NCI-H146 treated with DMSO at 0.1 percent for 48 hours (cell line): ENCODE measurements at regions not wholly inside any gene's neighbourhood (a gene's known extent, or its start where the extent isn't known, plus 50 kb on each side); places are given as distances from the start of the nearest gene placed in this dataset.
A peak's percentile ranks its signal among the peaks of the same experiment; 100 is the strongest.
"Not testable (repeated sequence)": the region's sequence is repeated elsewhere in the genome, so short reads cannot be mapped to it uniquely, and the experiment has no call there.

Experiments used
- DNase-seq: peaks from one replicate; lab custom pipeline; 2025; ENCODE audit not compliant: unreplicated experiment; lab: John Stamatoyannopoulos, UW

GRCh38 chr5:154626876-154627557 is 128.2 kb upstream of the LARP1 start:
- no peak for DNase-seq

- no peak for DNase-seq
These were observed 130.1 kb upstream of the LARP1 start for GRCh38 chr5:154625031-154625430.

GRCh38 chr5:154624341-154624740 is 130.8 kb upstream of the LARP1 start:
- DNase-seq: no peak

- no peak for DNase-seq
These were observed 134.8 kb upstream of the LARP1 start for GRCh38 chr5:154620411-154620810.

- DNase-seq: no peak
These were observed 136.5 kb upstream of the LARP1 start for GRCh38 chr5:154618696-154619095.

GRCh38 chr5:154614595-154614994 is 136.6 kb upstream of the HAND1 start:
- DNase-seq: no peak

GRCh38 chr5:154614125-154614524 is 136.1 kb upstream of the HAND1 start:
- DNase-seq: no peak

GRCh38 chr5:154612666-154613065 is 134.6 kb upstream of the HAND1 start:
- no peak for DNase-seq

- no peak for DNase-seq
These were observed 133.3 kb upstream of the HAND1 start for GRCh38 chr5:154611341-154611767.

- peak; percentile 25 for DNase-seq
These were observed 132.5 kb upstream of the HAND1 start for GRCh38 chr5:154610321-154611154.

GRCh38 chr5:154609251-154609650 is 131.2 kb upstream of the HAND1 start:
- no peak for DNase-seq

GRCh38 chr5:154608531-154609011 is 130.5 kb upstream of the HAND1 start:
- DNase-seq: no peak

GRCh38 chr5:154607746-154608145 is 129.7 kb upstream of the HAND1 start:
- DNase-seq: no peak

GRCh38 chr5:154606246-154606645 is 128.2 kb upstream of the HAND1 start:
- no peak for DNase-seq

GRCh38 chr5:154603953-154604679 is 126.1 kb upstream of the HAND1 start:
- no peak for DNase-seq

GRCh38 chr5:154603485-154603884 is 125.5 kb upstream of the HAND1 start:
- DNase-seq: no peak

GRCh38 chr5:154603011-154603410 is 125.0 kb upstream of the HAND1 start:
- DNase-seq: no peak

- no peak for DNase-seq
These were observed 123.0 kb upstream of the HAND1 start for GRCh38 chr5:154601014-154601413.

GRCh38 chr5:154598021-154598420 is 120.0 kb upstream of the HAND1 start:
- no peak for DNase-seq

- DNase-seq: not testable (repeated sequence)
These were observed 118.8 kb upstream of the HAND1 start for GRCh38 chr5:154596844-154597243.

- DNase-seq: no peak
These were observed 117.6 kb upstream of the HAND1 start for GRCh38 chr5:154595662-154596061.

- DNase-seq: no peak
These were observed 115.8 kb upstream of the HAND1 start for GRCh38 chr5:154593796-154594195.
